GM18511 (cell line): ENCODE measurements at regions not wholly inside any gene's neighbourhood (a gene's known extent, or its start where the extent isn't known, plus 50 kb on each side); places are given as distances from the start of the nearest gene placed in this dataset.
"Not testable (repeated sequence)": the region's sequence is repeated elsewhere in the genome, so short reads cannot be mapped to it uniquely, and the experiment has no call there.

Experiments used
- ATAC-seq: cut with Tn5 transposase; IDR thresholded peaks from one replicate; pipeline ENCODE4 v1.9.1; 2021; ENCODE audit warnings: mild to moderate bottlenecking, moderate library complexity; ENCODE audit not compliant: unreplicated experiment

GRCh38 chr6:142633317-142633716 is 311.7 kb downstream of the HIVEP2 start:
- no peak for ATAC-seq

GRCh38 chr6:142635130-142635529 is 309.8 kb downstream of the HIVEP2 start:
- ATAC-seq: no peak

GRCh38 chr6:142637624-142638351 is 307.2 kb downstream of the HIVEP2 start:
- no peak for ATAC-seq

GRCh38 chr6:142642651-142643050 is 302.3 kb downstream of the HIVEP2 start:
- no peak for ATAC-seq

- no peak for ATAC-seq
Observed at GRCh38 chr6:142644866-142645265, 300.1 kb downstream of the HIVEP2 start.

- ATAC-seq: no peak
Observed at GRCh38 chr6:142645663-142646062, 299.3 kb downstream of the HIVEP2 start.

- ATAC-seq: no peak
Observed at GRCh38 chr6:142647449-142648035, 297.4 kb downstream of the HIVEP2 start.

GRCh38 chr6:142648036-142648451 is 296.9 kb downstream of the HIVEP2 start:
- no peak for ATAC-seq

GRCh38 chr6:142648526-142648925 is 296.4 kb downstream of the HIVEP2 start:
- no peak for ATAC-seq

GRCh38 chr6:142649438-142650234 is 295.3 kb downstream of the HIVEP2 start:
- ATAC-seq: not testable (repeated sequence)

- no peak for ATAC-seq
Observed at GRCh38 chr6:142651384-142651783, 293.6 kb downstream of the HIVEP2 start.

- ATAC-seq: no peak
Observed at GRCh38 chr6:142653710-142654420, 291.1 kb downstream of the HIVEP2 start.

GRCh38 chr6:142659661-142660060 is 285.3 kb downstream of the HIVEP2 start:
- ATAC-seq: no peak

GRCh38 chr6:142665393-142665792 is 279.6 kb downstream of the HIVEP2 start:
- no peak for ATAC-seq

- ATAC-seq: no peak
Observed at GRCh38 chr6:142666599-142667185, 278.3 kb downstream of the HIVEP2 start.

GRCh38 chr6:142669471-142670351 is 275.3 kb downstream of the HIVEP2 start:
- ATAC-seq: no peak

- no peak for ATAC-seq
Observed at GRCh38 chr6:142671791-142672190, 273.2 kb downstream of the HIVEP2 start.

GRCh38 chr6:142675517-142675916 is 269.5 kb downstream of the HIVEP2 start:
- no peak for ATAC-seq

GRCh38 chr6:142676027-142676443 is 268.9 kb downstream of the HIVEP2 start:
- ATAC-seq: no peak
